SK-N-SH treated with all-trans-retinoic acid at 6 μM for 48 hours (cell line): ENCODE measurements at regions not wholly inside any gene's neighbourhood (a gene's known extent, or its start where the extent isn't known, plus 50 kb on each side); places are given as distances from the start of the nearest gene placed in this dataset.
"Not testable (repeated sequence)": the region's sequence is repeated elsewhere in the genome, so short reads cannot be mapped to it uniquely, and the experiment has no call there.

ENCODE experiments used
- ATAC-seq: fragments of 200-7000 bp; cut with Tn5 transposase; 3 replicates; pipeline ENCODE4 v1.9.1; 2020; ENCODE audit warnings: mild to moderate bottlenecking, moderate library complexity
- ARNTL ChIP-seq: fragments of 450-650 bp; formaldehyde crosslinking; IDR thresholded peaks from 2 replicates; pipeline ENCODE4 v1.5.0; 2020; ENCODE audit warnings: low read depth, mild to moderate bottlenecking, moderate library complexity, borderline replicate concordance
- BACH2 ChIP-seq: fragments of 250-450 bp; sonication (Bioruptor Pico); IDR thresholded peaks from 2 replicates; pipeline ENCODE4 v1.9.0; 2021; ENCODE audit warnings: mild to moderate bottlenecking, borderline replicate concordance
- ESRRG ChIP-seq: fragments of 250-450 bp; sonication (Bioruptor Pico); IDR thresholded peaks from 2 replicates; pipeline ENCODE4 v1.6.1; 2021; ENCODE audit warnings: mild to moderate bottlenecking
- GLIS3 ChIP-seq: fragments of 250-450 bp; sonication (Bioruptor Pico); IDR thresholded peaks from 2 replicates; pipeline ENCODE4 v1.5.0; 2020; ENCODE audit warnings: mild to moderate bottlenecking, moderate library complexity
- ISL1 ChIP-seq: fragments of 250-450 bp; sonication (Bioruptor Pico); IDR thresholded peaks from 2 replicates; pipeline ENCODE4 v2.1.2; 2022; ENCODE audit warnings: mild to moderate bottlenecking, moderate library complexity
- OSR1 ChIP-seq: fragments of 250-450 bp; sonication (Bioruptor Pico); IDR thresholded peaks from 2 replicates; pipeline ENCODE4 v1.8.0; 2022; ENCODE audit warnings: moderate library complexity, mild to moderate bottlenecking, inconsistent platforms
- PPARA ChIP-seq: fragments of 250-450 bp; sonication (Bioruptor Pico); IDR thresholded peaks from 2 replicates; pipeline ENCODE4 v1.5.0; 2020; ENCODE audit warnings: mild to moderate bottlenecking, borderline replicate concordance
- RARB ChIP-seq: fragments of 250-450 bp; sonication (Bioruptor Pico); IDR thresholded peaks from 2 replicates; pipeline ENCODE4 v1.8.0; 2021; ENCODE audit warnings: mild to moderate bottlenecking, moderate library complexity
- SNAI2 ChIP-seq: fragments of 250-450 bp; sonication (Bioruptor Pico); IDR thresholded peaks from 2 replicates; pipeline ENCODE4 v1.5.0; 2020; ENCODE audit warnings: mild to moderate bottlenecking, moderate library complexity
- TOX ChIP-seq: fragments of 250-450 bp; sonication (Bioruptor Pico); IDR thresholded peaks from 2 replicates; pipeline ENCODE4 v1.8.0; 2021; ENCODE audit warnings: mild to moderate bottlenecking, moderate library complexity, borderline replicate concordance
- ZC3H10 ChIP-seq: fragments of 250-450 bp; sonication (Bioruptor Pico); IDR thresholded peaks from 2 replicates; pipeline ENCODE4 v1.5.1; 2021; ENCODE audit warnings: mild to moderate bottlenecking, moderate library complexity
- ZFP3 ChIP-seq: fragments of 250-450 bp; sonication (Bioruptor Pico); IDR thresholded peaks from 2 replicates; pipeline ENCODE4 v1.5.0; 2020; ENCODE audit warnings: mild to moderate bottlenecking, moderate library complexity
- ZFP30 ChIP-seq: fragments of 450-650 bp; formaldehyde crosslinking; IDR thresholded peaks from 2 replicates; pipeline ENCODE4 v1.5.0; 2022; ENCODE audit warnings: mild to moderate bottlenecking, moderate library complexity
- ZNF565 ChIP-seq: fragments of 450-650 bp; formaldehyde crosslinking; conservative IDR thresholded peaks from 2 replicates; pipeline ENCODE4 v1.5.0; 2020; ENCODE audit warnings: low read depth, mild to moderate bottlenecking, moderate library complexity
- ZNF70 ChIP-seq: fragments of 450-650 bp; formaldehyde crosslinking; IDR thresholded peaks from 2 replicates; pipeline ENCODE4 v1.5.0; 2020; ENCODE audit warnings: mild to moderate bottlenecking, moderate library complexity
- ZNF8 ChIP-seq: fragments of 450-650 bp; formaldehyde crosslinking; IDR thresholded peaks from 2 replicates; pipeline ENCODE4 v1.5.0; 2020; ENCODE audit warnings: mild to moderate bottlenecking, moderate library complexity
- TF ChIP-seq, protein P1 (sequence below): fragments of 250-450 bp; sonication (Bioruptor Pico); IDR thresholded peaks from 2 replicates; pipeline ENCODE4 v1.5.1; 2021; ENCODE audit warnings: mild to moderate bottlenecking, moderate library complexity
- TF ChIP-seq, protein P2 (sequence below): fragments of 250-450 bp; sonication (Bioruptor Pico); IDR thresholded peaks from 2 replicates; pipeline ENCODE4 v1.8.0; 2021; ENCODE audit warnings: low read depth, mild to moderate bottlenecking, moderate library complexity, borderline replicate concordance
- TF ChIP-seq, protein P3 (sequence below): fragments of 250-450 bp; sonication (Bioruptor Pico); IDR thresholded peaks from 2 replicates; pipeline ENCODE4 v1.5.1; 2020; ENCODE audit warnings: low read depth, mild to moderate bottlenecking, moderate library complexity
- TF ChIP-seq, protein P4 (sequence below): fragments of 250-450 bp; sonication (Bioruptor Pico); IDR thresholded peaks from 2 replicates; pipeline ENCODE4 v1.5.0; 2020; ENCODE audit warnings: mild to moderate bottlenecking, moderate library complexity
- TF ChIP-seq, protein P5 (sequence below): fragments of 250-450 bp; sonication (Bioruptor Pico); IDR thresholded peaks from 2 replicates; pipeline ENCODE4 v1.8.0; 2020; ENCODE audit warnings: mild to moderate bottlenecking, moderate library complexity, borderline replicate concordance

DNA sequence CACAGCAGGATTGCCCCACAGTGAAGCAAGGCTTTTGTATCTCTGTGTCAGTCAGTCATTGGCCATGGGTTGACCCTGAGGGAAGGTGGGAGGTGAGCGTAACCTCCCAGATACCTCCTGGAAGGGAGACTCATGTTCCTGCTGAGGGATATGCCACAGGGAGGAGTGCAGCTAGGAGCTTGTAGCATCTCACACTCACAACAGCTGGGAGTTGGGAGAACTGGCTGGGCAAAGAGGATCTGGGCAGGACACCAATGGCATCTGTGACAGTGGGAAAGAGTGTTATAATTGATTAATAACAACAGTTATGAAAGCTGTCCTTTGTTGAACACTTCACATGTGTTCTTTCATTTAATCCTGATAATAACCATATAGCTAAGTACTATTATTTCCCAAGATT, 171.0 kb downstream of the TLE3 start:
- TF ChIP-seq ZFP3: no peak
- TF ChIP-seq TOX (CRISPR knock-in tag): no peak
- TF ChIP-seq GLIS3 (CRISPR knock-in tag): no peak

DNA sequence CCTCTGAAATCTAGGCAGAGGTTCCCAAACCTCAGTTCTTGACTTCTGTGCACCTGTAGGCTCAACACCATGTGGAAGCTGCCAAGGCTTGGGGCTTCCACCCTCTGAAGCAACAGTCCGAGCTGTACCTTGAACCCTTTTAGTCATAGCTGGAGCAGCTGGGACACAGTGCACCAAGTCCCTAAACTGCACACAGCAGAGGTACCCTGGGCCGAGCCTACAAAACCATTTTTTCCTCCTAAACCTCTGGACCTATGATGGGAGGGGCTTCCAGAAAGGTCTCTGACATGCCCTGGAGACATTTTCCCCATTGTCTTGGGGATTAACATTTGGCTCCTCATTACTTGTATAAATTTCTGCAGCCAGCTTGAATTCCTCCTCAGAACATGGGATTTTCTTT, 168.8 kb downstream of the TLE3 start:
- ATAC-seq: not testable (repeated sequence)

More for the DNA sequence above, 171.0 kb downstream of the TLE3 start:
- ATAC-seq: no peak

DNA sequence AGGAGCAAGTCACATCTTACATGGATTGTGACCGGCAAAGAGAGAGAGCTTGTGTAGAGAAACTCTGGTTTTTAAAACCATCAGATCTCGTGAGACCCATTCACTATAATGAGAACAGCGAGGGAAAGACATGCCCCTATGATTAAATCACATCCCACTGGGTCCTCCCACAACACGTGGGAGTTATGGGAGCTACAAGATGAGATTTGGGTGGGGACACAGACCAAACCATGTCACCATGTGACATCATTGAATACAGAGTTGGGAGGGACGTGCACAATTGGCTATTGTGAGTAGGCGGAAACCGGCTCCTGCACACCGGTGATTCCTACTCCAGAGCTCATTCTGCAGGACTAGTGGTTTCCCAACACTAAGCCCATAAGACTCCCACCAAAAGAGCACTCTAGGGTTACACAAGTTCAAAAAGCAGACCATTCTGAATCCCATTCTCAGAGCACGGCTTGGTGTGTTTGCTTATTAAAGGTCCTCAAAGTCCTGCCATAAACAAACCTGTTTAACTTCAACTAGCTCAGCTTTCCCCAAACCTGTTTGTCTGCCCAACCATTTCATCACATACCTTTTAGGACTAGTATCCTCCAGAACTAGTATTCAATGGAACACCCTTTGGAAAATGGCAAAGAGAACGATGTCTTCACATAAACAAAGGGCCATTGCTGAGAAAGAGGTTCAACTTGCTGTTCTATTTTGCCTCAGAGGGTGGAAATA, 167.6 kb downstream of the TLE3 start:
- TF ChIP-seq PPARA (CRISPR knock-in tag) (no peak), ZC3H10 (CRISPR knock-in tag) (no peak), ESRRG (CRISPR knock-in tag) (no peak)
- ATAC-seq: no peak

DNA sequence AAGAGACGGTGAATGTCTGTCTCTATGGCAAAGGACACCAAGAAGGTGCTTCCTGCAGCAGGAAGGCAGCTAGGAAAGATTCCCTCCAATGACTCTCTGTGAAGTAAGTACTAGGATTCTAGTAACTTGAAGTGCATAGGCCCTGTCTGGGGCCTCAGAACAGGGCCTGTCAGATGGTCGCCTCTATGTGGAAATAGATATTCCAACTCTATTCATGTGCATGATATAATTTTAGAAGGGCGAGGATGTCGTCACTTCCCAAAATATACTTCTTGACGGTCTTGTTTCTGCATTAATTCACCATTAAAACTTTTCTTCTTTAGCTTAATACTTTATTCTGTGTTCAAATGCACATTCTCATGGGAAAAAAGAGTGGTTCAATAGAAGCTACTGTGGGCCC, 167.0 kb downstream of the TLE3 start:
- TF ChIP-seq TOX (CRISPR knock-in tag): no peak
- no peak for TF ChIP-seq ZNF8
- no peak for TF ChIP-seq PPARA (CRISPR knock-in tag)
- TF ChIP-seq, protein P1, sequence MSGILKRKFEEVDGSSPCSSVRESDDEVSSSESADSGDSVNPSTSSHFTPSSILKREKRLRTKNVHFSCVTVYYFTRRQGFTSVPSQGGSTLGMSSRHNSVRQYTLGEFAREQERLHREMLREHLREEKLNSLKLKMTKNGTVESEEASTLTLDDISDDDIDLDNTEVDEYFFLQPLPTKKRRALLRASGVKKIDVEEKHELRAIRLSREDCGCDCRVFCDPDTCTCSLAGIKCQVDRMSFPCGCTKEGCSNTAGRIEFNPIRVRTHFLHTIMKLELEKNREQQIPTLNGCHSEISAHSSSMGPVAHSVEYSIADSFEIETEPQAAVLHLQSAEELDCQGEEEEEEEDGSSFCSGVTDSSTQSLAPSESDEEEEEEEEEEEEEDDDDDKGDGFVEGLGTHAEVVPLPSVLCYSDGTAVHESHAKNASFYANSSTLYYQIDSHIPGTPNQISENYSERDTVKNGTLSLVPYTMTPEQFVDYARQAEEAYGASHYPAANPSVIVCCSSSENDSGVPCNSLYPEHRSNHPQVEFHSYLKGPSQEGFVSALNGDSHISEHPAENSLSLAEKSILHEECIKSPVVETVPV (CRISPR knock-in tag): no peak
- no peak for ATAC-seq

DNA sequence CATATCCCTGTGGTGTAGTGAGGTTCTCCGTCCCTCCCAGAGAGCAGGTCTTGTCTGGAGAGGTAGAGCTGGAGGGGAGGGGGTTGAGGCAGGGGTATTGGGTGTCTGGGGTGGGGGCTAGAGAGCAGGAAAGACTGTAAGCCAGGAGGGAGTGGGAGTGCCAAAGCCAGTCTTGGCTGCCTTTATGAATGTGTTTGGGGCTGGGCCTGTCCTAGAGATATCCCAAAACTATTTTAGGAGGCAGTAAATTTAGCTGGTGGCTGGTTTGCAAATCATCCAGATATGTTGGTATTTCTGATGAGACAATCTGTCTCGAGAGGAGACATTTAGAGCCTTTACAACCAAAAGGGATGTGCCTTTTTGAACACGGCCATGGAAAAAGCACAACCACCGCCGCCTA, 166.6 kb downstream of the TLE3 start:
- no peak for TF ChIP-seq ZNF70 (CRISPR knock-in tag)
- no peak for TF ChIP-seq ISL1 (CRISPR knock-in tag)
- TF ChIP-seq ZC3H10 (CRISPR knock-in tag): no peak
- TF ChIP-seq SNAI2 (CRISPR knock-in tag): no peak
- no peak for TF ChIP-seq ZNF565
- TF ChIP-seq BACH2 (CRISPR knock-in tag): no peak
- TF ChIP-seq ESRRG (CRISPR knock-in tag): no peak
- TF ChIP-seq OSR1 (CRISPR knock-in tag): no peak
- TF ChIP-seq ZFP30 (CRISPR knock-in tag): no peak
- TF ChIP-seq RARB: no peak
- TF ChIP-seq, protein P2, sequence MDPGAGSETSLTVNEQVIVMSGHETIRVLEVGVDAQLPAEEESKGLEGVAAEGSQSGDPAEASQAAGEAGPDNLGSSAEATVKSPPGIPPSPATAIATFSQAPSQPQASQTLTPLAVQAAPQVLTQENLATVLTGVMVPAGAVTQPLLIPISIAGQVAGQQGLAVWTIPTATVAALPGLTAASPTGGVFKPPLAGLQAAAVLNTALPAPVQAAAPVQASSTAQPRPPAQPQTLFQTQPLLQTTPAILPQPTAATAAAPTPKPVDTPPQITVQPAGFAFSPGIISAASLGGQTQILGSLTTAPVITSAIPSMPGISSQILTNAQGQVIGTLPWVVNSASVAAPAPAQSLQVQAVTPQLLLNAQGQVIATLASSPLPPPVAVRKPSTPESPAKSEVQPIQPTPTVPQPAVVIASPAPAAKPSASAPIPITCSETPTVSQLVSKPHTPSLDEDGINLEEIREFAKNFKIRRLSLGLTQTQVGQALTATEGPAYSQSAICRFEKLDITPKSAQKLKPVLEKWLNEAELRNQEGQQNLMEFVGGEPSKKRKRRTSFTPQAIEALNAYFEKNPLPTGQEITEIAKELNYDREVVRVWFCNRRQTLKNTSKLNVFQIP (CRISPR knock-in tag): no peak
- TF ChIP-seq, protein P1 (CRISPR knock-in tag): no peak
- no peak for TF ChIP-seq ZFP3
- TF ChIP-seq, protein P3, sequence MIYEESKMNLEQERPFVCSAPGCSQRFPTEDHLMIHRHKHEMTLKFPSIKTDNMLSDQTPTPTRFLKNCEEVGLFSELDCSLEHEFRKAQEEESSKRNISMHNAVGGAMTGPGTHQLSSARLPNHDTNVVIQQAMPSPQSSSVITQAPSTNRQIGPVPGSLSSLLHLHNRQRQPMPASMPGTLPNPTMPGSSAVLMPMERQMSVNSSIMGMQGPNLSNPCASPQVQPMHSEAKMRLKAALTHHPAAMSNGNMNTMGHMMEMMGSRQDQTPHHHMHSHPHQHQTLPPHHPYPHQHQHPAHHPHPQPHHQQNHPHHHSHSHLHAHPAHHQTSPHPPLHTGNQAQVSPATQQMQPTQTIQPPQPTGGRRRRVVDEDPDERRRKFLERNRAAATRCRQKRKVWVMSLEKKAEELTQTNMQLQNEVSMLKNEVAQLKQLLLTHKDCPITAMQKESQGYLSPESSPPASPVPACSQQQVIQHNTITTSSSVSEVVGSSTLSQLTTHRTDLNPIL (CRISPR knock-in tag): no peak
- TF ChIP-seq ZNF8: no peak
- ATAC-seq: no peak

DNA sequence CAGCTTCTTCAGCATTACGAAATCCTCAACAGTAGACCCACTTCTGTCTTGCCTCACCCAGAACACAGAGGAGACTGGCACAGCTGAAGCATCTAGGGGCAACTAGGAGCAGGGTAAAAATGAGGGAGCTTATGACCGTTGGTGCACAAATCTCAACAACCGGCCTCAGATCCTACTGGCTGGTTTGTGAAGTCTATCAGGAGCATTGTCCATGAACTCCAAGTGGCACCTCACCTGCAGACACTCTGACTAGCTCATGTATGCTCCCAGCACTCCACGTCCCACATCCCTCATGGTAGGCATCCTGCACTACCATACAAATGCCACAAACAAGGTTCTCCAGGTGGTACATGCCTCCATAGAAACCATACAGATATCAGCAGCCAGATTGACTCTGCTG, 163.1 kb downstream of the TLE3 start:
- ATAC-seq: no peak
- TF ChIP-seq, protein P2 (CRISPR knock-in tag): no peak
- TF ChIP-seq ZNF565: no peak
- no peak for TF ChIP-seq ARNTL (CRISPR knock-in tag)
- TF ChIP-seq, protein P4, sequence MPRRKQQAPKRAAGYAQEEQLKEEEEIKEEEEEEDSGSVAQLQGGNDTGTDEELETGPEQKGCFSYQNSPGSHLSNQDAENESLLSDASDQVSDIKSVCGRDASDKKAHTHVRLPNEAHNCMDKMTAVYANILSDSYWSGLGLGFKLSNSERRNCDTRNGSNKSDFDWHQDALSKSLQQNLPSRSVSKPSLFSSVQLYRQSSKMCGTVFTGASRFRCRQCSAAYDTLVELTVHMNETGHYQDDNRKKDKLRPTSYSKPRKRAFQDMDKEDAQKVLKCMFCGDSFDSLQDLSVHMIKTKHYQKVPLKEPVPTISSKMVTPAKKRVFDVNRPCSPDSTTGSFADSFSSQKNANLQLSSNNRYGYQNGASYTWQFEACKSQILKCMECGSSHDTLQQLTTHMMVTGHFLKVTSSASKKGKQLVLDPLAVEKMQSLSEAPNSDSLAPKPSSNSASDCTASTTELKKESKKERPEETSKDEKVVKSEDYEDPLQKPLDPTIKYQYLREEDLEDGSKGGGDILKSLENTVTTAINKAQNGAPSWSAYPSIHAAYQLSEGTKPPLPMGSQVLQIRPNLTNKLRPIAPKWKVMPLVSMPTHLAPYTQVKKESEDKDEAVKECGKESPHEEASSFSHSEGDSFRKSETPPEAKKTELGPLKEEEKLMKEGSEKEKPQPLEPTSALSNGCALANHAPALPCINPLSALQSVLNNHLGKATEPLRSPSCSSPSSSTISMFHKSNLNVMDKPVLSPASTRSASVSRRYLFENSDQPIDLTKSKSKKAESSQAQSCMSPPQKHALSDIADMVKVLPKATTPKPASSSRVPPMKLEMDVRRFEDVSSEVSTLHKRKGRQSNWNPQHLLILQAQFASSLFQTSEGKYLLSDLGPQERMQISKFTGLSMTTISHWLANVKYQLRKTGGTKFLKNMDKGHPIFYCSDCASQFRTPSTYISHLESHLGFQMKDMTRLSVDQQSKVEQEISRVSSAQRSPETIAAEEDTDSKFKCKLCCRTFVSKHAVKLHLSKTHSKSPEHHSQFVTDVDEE (CRISPR knock-in tag): no peak
- TF ChIP-seq, protein P5, sequence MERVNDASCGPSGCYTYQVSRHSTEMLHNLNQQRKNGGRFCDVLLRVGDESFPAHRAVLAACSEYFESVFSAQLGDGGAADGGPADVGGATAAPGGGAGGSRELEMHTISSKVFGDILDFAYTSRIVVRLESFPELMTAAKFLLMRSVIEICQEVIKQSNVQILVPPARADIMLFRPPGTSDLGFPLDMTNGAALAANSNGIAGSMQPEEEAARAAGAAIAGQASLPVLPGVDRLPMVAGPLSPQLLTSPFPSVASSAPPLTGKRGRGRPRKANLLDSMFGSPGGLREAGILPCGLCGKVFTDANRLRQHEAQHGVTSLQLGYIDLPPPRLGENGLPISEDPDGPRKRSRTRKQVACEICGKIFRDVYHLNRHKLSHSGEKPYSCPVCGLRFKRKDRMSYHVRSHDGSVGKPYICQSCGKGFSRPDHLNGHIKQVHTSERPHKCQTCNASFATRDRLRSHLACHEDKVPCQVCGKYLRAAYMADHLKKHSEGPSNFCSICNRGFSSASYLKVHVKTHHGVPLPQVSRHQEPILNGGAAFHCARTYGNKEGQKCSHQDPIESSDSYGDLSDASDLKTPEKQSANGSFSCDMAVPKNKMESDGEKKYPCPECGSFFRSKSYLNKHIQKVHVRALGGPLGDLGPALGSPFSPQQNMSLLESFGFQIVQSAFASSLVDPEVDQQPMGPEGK: no peak
- no peak for TF ChIP-seq PPARA (CRISPR knock-in tag)
